Uterus (tissue), 2 donors: ENCODE measurements at regions not wholly inside any gene's neighbourhood (a gene's known extent, or its start where the extent isn't known, plus 50 kb on each side); places are given as distances from the start of the nearest gene placed in this dataset.

Experiments used
- POLR2A ChIP-seq, 2 donors: fragments of 450-650 bp; IDR thresholded peaks; one replicate each; pipeline ENCODE4 v1.6.1; 2016; ENCODE audit warnings: antibody characterized with exemption in 2 of 2, mild to moderate bottlenecking in 1 of 2, moderate library complexity in 1 of 2
- TF ChIP-seq, protein P1 (sequence below), 4 experiments: fragments of 200-600 bp in 2 of 4; fragments of 450-650 bp in 2 of 4; sonication (generic) in 2 of 4; IDR thresholded peaks; one replicate each; pipeline ENCODE4 v1.5.1; 2016 to 2019; ENCODE audit warnings: antibody characterized with exemption in 4 of 4, mild to moderate bottlenecking in 2 of 4, moderate library complexity in 1 of 4

DNA sequence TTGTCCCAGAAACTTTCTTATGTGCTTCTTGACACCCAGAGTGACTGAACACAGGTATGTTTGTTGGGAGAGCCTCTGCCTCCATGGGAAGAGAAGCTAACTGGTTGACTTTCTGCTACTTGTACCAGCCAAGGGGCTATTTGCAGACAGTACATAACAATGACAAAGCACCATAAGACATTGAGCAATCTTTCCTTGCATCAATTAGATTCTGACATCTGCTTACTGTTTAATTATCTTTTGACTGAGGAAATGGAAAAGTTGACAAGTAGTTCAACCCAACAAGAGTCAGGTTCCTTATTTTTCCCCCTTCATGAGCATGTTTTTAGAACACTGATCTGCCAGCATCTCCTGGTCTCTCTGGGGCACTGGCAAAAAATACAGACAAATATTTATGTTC lies 157.7 kb downstream of the RPLP1 start:
- TF ChIP-seq, protein P1, sequence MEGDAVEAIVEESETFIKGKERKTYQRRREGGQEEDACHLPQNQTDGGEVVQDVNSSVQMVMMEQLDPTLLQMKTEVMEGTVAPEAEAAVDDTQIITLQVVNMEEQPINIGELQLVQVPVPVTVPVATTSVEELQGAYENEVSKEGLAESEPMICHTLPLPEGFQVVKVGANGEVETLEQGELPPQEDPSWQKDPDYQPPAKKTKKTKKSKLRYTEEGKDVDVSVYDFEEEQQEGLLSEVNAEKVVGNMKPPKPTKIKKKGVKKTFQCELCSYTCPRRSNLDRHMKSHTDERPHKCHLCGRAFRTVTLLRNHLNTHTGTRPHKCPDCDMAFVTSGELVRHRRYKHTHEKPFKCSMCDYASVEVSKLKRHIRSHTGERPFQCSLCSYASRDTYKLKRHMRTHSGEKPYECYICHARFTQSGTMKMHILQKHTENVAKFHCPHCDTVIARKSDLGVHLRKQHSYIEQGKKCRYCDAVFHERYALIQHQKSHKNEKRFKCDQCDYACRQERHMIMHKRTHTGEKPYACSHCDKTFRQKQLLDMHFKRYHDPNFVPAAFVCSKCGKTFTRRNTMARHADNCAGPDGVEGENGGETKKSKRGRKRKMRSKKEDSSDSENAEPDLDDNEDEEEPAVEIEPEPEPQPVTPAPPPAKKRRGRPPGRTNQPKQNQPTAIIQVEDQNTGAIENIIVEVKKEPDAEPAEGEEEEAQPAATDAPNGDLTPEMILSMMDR (IDR thresholded peaks at IDR 0.05): no peak
- no peak for TF ChIP-seq POLR2A (IDR thresholded peaks at IDR 0.05)
